ENCODE measurements at regions not wholly inside any gene's neighbourhood (a gene's known extent, or its start where the extent isn't known, plus 50 kb on each side); places are given as distances from the start of the nearest gene placed in this dataset.

DNA sequence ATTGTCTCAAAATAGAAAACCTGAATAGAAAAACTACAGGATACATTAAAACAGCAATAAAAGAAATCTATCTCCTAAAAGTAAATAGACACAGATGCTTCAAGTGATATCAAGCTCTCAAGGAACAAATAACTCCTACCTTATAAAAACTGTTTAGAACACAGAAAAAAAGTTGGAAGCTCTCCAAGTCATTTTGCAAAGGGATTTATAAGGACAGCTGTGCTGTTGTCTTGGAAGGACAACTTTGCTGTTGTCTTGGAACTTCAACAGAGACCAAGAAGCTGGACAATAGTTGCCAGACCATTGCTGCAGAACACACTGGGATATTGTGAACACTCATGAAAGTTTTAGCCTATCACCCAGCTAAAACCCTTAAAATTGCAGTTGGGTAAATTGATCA is 780.7 kb downstream of the FLRT2 start:
- Histone ChIP-seq H3K27ac (no peak overlapping the region), H3K4me3 (no peak overlapping the region), H3K4me1 (no peaks in the 10 kb centered on the region), H3K27me3 (no peaks in the 10 kb centered on the region), H3K9me3 (peaks cover 0 to 7% (median 0%) of the 10 kb centered on the region in 3 donors), H3K36me3 (no peaks in the 10 kb centered on the region)
- intact Hi-C loops (cut with DNase I), result no loop called here
- no peak for DNase-seq
- TF ChIP-seq POLR2A (IDR thresholded peaks at IDR 0.05), result no peak
- TF ChIP-seq CTCF (IDR thresholded peaks at IDR 0.05), result no peak

- no peak overlapping the region for H3K27ac ChIP-seq
- TF ChIP-seq POLR2A (IDR thresholded peaks at IDR 0.05) (no peak), CTCF (IDR thresholded peaks at IDR 0.05) (no peak)
- DNase-seq, result no peak
- H3K4me1 ChIP-seq, result no peaks in the 10 kb centered on the region
- WGBS, 2 donors, result 61 to 76% methylated on average over 6 of the region's 6 CpGs
- peaks cover 0 to 7% (median 0%) of the 10 kb centered on the region in 3 donors for H3K9me3 ChIP-seq
- H3K4me3 ChIP-seq, result no peak overlapping the region
- H3K36me3 ChIP-seq, result no peaks in the 10 kb centered on the region
- intact Hi-C loops (cut with DNase I), result no loop called here
- no peaks in the 10 kb centered on the region for H3K27me3 ChIP-seq
These were observed 780.2 kb downstream of the FLRT2 start for GRCh38 chr14:86310148-86310547.

GRCh38 chr14:86305058-86305457 is 775.1 kb downstream of the FLRT2 start:
- Histone ChIP-seq H3K4me1 (no peaks in the 10 kb centered on the region), H3K27me3 (no peaks in the 10 kb centered on the region), H3K4me3 (no peak overlapping the region), H3K9me3 (no peaks in the 10 kb centered on the region), H3K27ac (no peak overlapping the region), H3K36me3 (no peaks in the 10 kb centered on the region)
- WGBS, 2 donors, result 58 to 64% methylated on average over 2 of the region's 2 CpGs
- TF ChIP-seq CTCF (IDR thresholded peaks at IDR 0.05) (no peak), POLR2A (IDR thresholded peaks at IDR 0.05) (no peak)
- intact Hi-C loops (cut with DNase I), result no loop called here
- no peak for DNase-seq

DNA sequence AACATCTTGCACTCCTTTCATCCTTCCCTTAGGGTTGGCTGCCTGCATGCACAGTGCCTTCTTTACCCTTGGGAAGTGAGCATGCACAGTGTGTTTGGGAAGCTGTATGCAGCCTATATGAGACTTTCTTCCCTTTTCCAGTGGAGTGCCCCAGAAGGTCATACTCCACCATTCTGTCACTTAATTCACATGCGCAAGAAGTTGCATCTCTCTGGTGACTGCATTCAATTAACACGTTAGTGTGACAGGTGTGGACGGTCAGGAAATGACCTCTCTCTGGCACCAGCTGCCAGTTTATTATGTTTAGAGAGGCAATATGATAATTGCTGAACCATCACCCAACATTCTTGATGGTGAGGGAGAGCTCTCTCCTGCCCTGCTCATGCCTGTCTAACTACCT is 770.0 kb downstream of the FLRT2 start:
- intact Hi-C loops (cut with DNase I), result no loop called here
- no peaks in the 10 kb centered on the region for H3K27me3 ChIP-seq
- 68 to 71% methylated on average over 3 of the region's 3 CpGs for WGBS, 2 donors
- H3K9me3 ChIP-seq, result peaks cover 0 to 7% (median 0%) of the 10 kb centered on the region in 3 donors
- TF ChIP-seq CTCF (IDR thresholded peaks at IDR 0.05) (no peak), POLR2A (IDR thresholded peaks at IDR 0.05) (no peak)
- no peak overlapping the region for H3K27ac ChIP-seq
- H3K4me3 ChIP-seq, result no peak overlapping the region
- DNase-seq, result no peak
- no peaks in the 10 kb centered on the region for H3K36me3 ChIP-seq
- H3K4me1 ChIP-seq, result no peaks in the 10 kb centered on the region

GRCh38 chr14:86296173-86296572 is 766.2 kb downstream of the FLRT2 start:
- H3K27me3 ChIP-seq, result no peaks in the 10 kb centered on the region
- no peaks in the 10 kb centered on the region for H3K36me3 ChIP-seq
- no peak for DNase-seq
- no peak overlapping the region for H3K4me3 ChIP-seq
- peaks cover 0 to 7% (median 0%) of the 10 kb centered on the region in 3 donors for H3K9me3 ChIP-seq
- H3K27ac ChIP-seq, result no peak overlapping the region
- WGBS, 2 donors, result 48% methylated on average over 1 of the region's 1 CpG
- no peaks in the 10 kb centered on the region for H3K4me1 ChIP-seq
- intact Hi-C loops (cut with DNase I), result no loop called here
- TF ChIP-seq POLR2A (IDR thresholded peaks at IDR 0.05), result no peak
- TF ChIP-seq CTCF (IDR thresholded peaks at IDR 0.05), result no peak

Data from esophagus squamous epithelium (tissue), 5 donors.